CD4-positive, alpha-beta T cell (primary cell): ENCODE measurements at regions not wholly inside any gene's neighbourhood (a gene's known extent, or its start where the extent isn't known, plus 50 kb on each side); places are given as distances from the start of the nearest gene placed in this dataset.

ENCODE experiments used
- ATAC-seq: fragments of 200-7000 bp; cut with Tn5 transposase; one replicate; pipeline ENCODE4 v1.10.0; 2022; ENCODE audit warnings: mild to moderate bottlenecking; ENCODE audit not compliant: poor library complexity
- CTCF ChIA-PET: fragments of 350-600 bp; sonication (Branson Sonifier 250); formaldehyde crosslinking; loops from one replicate; lab custom pipeline; 2021; ENCODE audit warnings: antibody characterized with exemption, inconsistent platforms; lab: Charles Lee
- POLR2A ChIA-PET: fragments of 350-600 bp; sonication (Branson Sonifier 250); formaldehyde crosslinking; loops from one replicate; lab custom pipeline; 2021; ENCODE audit warnings: antibody characterized with exemption, inconsistent platforms; lab: Charles Lee
- DNase-seq, 14 experiments: peaks; one replicate each; pipeline ENCODE4 v3.0.0-alpha.2; 2013 to 2020; ENCODE audit warnings: mixed read lengths in 2 of 14
- H3K27ac ChIP-seq, 2 donors: one replicate each; pipeline versions ENCODE4 v1.5.1 to v1.7.0; 2013; ENCODE audit warnings: low read length in 2 of 2, low read depth in 1 of 2, mild to moderate bottlenecking in 1 of 2
- H3K27me3 ChIP-seq, 2 experiments: 1 replicate in 1 of 2; 2 replicates in 1 of 2; pipeline versions ENCODE4 v1.6.1 to v1.7.0; 2013; ENCODE audit warnings: low read length in 2 of 2, control low read depth in 1 of 2, mild to moderate bottlenecking in 1 of 2, moderate library complexity in 1 of 2; ENCODE audit not compliant: insufficient read depth in 2 of 2, control insufficient read depth in 1 of 2
- H3K36me3 ChIP-seq: one replicate; pipeline ENCODE4 v1.6.1; 2013; ENCODE audit warnings: low read length, control low read depth; ENCODE audit not compliant: insufficient read depth
- H3K4me1 ChIP-seq: one replicate; pipeline ENCODE4 v1.6.1; 2013; ENCODE audit warnings: low read length, control low read depth; ENCODE audit not compliant: insufficient read depth
- H3K4me3 ChIP-seq: one replicate; pipeline ENCODE4 v1.5.1; 2013; ENCODE audit warnings: mild to moderate bottlenecking, low read length, moderate library complexity
- H3K9me3 ChIP-seq, 2 experiments: 1 replicate in 1 of 2; 2 replicates in 1 of 2; pipeline versions ENCODE4 v1.6.1 to v1.7.0; 2013; ENCODE audit warnings: low read length in 2 of 2, mild to moderate bottlenecking in 2 of 2, control low read depth in 1 of 2, moderate library complexity in 1 of 2; ENCODE audit not compliant: control insufficient read depth in 1 of 2, insufficient read depth in 1 of 2
- H3K27ac Mint-ChIP-seq: one replicate; pipeline ENCODE4 v1.8.0; 2020; ENCODE audit warnings: mixed read lengths
- H3K27me3 Mint-ChIP-seq: one replicate; pipeline ENCODE4 v1.8.0; 2021; ENCODE audit warnings: mixed read lengths
- H3K36me3 Mint-ChIP-seq: one replicate; pipeline ENCODE4 v1.8.0; 2021; ENCODE audit warnings: low read depth, mixed read lengths
- H3K4me1 Mint-ChIP-seq: one replicate; pipeline ENCODE4 v1.8.0; 2021; ENCODE audit warnings: low read depth, mixed read lengths
- H3K4me3 Mint-ChIP-seq: one replicate; pipeline ENCODE4 v1.8.0; 2020; ENCODE audit warnings: mild to moderate bottlenecking, mixed read lengths
- H3K9me3 Mint-ChIP-seq: one replicate; pipeline ENCODE4 v1.8.0; 2020; ENCODE audit warnings: mixed read lengths
- intact Hi-C, 2 experiments: fragments of 100-400 bp; cut with DNase I in 1 of 2; cut with micrococcal nuclease in 1 of 2; formaldehyde crosslinking; loops; one replicate each; pipeline versions ENCODE4 v1.15.1 to v1.9.0; 2023 to 2025; cut with DNase I, micrococcal nuclease
- TF ChIP-seq, protein P1 (sequence below): fragments of 200-600 bp; IDR thresholded peaks from one replicate; pipeline ENCODE4 v1.8.0; 2022; ENCODE audit warnings: antibody characterized with exemption, mild to moderate bottlenecking

DNA sequence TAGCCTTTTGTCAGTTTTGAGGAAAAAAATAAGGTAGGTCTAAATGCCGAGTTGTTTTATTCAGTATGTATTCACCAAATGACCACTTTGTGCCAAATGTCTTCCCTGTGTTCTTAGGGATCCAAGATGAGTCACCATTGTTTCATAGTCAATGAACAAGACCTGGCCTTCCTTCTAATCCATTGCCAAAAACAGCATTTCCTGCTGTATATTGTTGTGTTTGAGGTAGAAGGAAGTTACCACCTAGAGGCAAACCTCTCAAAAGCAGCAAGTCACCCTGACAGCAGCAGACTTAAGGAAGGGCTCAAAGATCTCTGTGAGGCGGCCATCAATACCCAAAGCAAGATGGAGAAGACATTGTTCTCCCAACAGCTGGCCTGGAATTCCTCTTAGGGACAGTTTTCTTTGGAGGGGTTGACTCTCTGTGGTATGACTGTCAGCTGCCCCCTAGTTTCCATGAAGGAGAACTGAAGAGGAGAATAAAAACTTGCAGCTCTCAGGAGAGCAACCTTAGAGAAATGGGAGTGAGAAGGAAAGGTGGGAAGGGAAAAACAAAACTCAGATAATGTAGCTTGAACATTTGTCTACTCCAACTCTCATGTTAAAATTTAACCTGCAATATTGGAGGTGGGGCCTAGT, 328.3 kb downstream of the LRATD1 start:
- Mint-ChIP-seq H3K27ac (no peak overlapping the region), H3K27me3 (peaks cover 18% of the 10 kb centered on the region), H3K9me3 (peaks cover 1% of the 10 kb centered on the region), H3K4me3 (no peak overlapping the region), H3K36me3 (no peaks in the 10 kb centered on the region), H3K4me1 (no peaks in the 10 kb centered on the region)
- no peaks in the 10 kb centered on the region for H3K36me3 ChIP-seq
- no peak overlapping the region for H3K4me3 ChIP-seq
- TF ChIP-seq, protein P1, sequence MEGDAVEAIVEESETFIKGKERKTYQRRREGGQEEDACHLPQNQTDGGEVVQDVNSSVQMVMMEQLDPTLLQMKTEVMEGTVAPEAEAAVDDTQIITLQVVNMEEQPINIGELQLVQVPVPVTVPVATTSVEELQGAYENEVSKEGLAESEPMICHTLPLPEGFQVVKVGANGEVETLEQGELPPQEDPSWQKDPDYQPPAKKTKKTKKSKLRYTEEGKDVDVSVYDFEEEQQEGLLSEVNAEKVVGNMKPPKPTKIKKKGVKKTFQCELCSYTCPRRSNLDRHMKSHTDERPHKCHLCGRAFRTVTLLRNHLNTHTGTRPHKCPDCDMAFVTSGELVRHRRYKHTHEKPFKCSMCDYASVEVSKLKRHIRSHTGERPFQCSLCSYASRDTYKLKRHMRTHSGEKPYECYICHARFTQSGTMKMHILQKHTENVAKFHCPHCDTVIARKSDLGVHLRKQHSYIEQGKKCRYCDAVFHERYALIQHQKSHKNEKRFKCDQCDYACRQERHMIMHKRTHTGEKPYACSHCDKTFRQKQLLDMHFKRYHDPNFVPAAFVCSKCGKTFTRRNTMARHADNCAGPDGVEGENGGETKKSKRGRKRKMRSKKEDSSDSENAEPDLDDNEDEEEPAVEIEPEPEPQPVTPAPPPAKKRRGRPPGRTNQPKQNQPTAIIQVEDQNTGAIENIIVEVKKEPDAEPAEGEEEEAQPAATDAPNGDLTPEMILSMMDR, result no peak
- ChIA-PET CTCF (no interaction called here), POLR2A (no interaction called here)
- no peak for ATAC-seq
- H3K4me1 ChIP-seq, result no peaks in the 10 kb centered on the region
- intact Hi-C loops, result no loop called here
- H3K9me3 ChIP-seq, result no peaks in the 10 kb centered on the region
- H3K27me3 ChIP-seq, result no peaks in the 10 kb centered on the region
- H3K27ac ChIP-seq, result no peak overlapping the region
- DNase-seq, result no peak

- intact Hi-C loops, result no loop called here
- no peaks in the 10 kb centered on the region for H3K36me3 Mint-ChIP-seq
- Histone ChIP-seq H3K36me3 (no peaks in the 10 kb centered on the region), H3K27ac (no peak overlapping the region), H3K9me3 (no peaks in the 10 kb centered on the region), H3K27me3 (no peaks in the 10 kb centered on the region), H3K4me3 (no peak overlapping the region), H3K4me1 (no peaks in the 10 kb centered on the region)
- POLR2A ChIA-PET, result no interaction called here
- no peak for ATAC-seq
- no peak for DNase-seq
- CTCF ChIA-PET, result no interaction called here
- peaks cover 4% of the 10 kb centered on the region for H3K27me3 Mint-ChIP-seq
- H3K9me3 Mint-ChIP-seq, result no peaks in the 10 kb centered on the region
- no peak overlapping the region for H3K4me3 Mint-ChIP-seq
- H3K4me1 Mint-ChIP-seq, result no peaks in the 10 kb centered on the region
- TF ChIP-seq, protein P1, result no peak
- no peak overlapping the region for H3K27ac Mint-ChIP-seq
Observed at GRCh38 chr2:14967729-14968128, 335.2 kb downstream of the LRATD1 start.

- H3K27me3 Mint-ChIP-seq, result no peaks in the 10 kb centered on the region
- ChIA-PET POLR2A (no interaction called here), CTCF (no interaction called here)
- ATAC-seq (no peak), DNase-seq (no peak)
- no peak overlapping the region for H3K27ac Mint-ChIP-seq
- H3K27me3 ChIP-seq, result no peaks in the 10 kb centered on the region
- H3K4me3 Mint-ChIP-seq, result no peak overlapping the region
- H3K4me1 ChIP-seq, result no peaks in the 10 kb centered on the region
- TF ChIP-seq, protein P1, result no peak
- H3K36me3 Mint-ChIP-seq, result no peaks in the 10 kb centered on the region
- H3K4me1 Mint-ChIP-seq, result no peaks in the 10 kb centered on the region
- no peak overlapping the region for H3K4me3 ChIP-seq
- intact Hi-C loops, result no loop called here
- no peaks in the 10 kb centered on the region for H3K36me3 ChIP-seq
- H3K27ac ChIP-seq, result no peak overlapping the region
- H3K9me3 ChIP-seq, result no peaks in the 10 kb centered on the region
- no peaks in the 10 kb centered on the region for H3K9me3 Mint-ChIP-seq
Observed at GRCh38 chr2:14975381-14975780, 342.9 kb downstream of the LRATD1 start.
